ENCODE measurements at regions not wholly inside any gene's neighbourhood (a gene's known extent, or its start where the extent isn't known, plus 50 kb on each side); places are given as distances from the start of the nearest gene placed in this dataset.

GRCh38 chr4:157459785-157460184 lies 239.3 kb downstream of the GRIA2 start:
- H3K9me3 Mint-ChIP-seq: peaks cover 3% of the 10 kb centered on the region
- H3K36me3 Mint-ChIP-seq: no peaks in the 10 kb centered on the region
- TF ChIP-seq, protein P1, sequence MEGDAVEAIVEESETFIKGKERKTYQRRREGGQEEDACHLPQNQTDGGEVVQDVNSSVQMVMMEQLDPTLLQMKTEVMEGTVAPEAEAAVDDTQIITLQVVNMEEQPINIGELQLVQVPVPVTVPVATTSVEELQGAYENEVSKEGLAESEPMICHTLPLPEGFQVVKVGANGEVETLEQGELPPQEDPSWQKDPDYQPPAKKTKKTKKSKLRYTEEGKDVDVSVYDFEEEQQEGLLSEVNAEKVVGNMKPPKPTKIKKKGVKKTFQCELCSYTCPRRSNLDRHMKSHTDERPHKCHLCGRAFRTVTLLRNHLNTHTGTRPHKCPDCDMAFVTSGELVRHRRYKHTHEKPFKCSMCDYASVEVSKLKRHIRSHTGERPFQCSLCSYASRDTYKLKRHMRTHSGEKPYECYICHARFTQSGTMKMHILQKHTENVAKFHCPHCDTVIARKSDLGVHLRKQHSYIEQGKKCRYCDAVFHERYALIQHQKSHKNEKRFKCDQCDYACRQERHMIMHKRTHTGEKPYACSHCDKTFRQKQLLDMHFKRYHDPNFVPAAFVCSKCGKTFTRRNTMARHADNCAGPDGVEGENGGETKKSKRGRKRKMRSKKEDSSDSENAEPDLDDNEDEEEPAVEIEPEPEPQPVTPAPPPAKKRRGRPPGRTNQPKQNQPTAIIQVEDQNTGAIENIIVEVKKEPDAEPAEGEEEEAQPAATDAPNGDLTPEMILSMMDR (conservative IDR thresholded peaks at IDR 0.05): no peak
- H3K4me1 Mint-ChIP-seq (ENCODE audit: unreplicated experiment): peaks cover 7% of the 10 kb centered on the region
- no peak overlapping the region for H3K4me3 Mint-ChIP-seq
- no peak for DNase-seq (ENCODE audit: extremely low spot score, unreplicated experiment)
- no peaks in the 10 kb centered on the region for H3K27me3 Mint-ChIP-seq
- peak overlapping the region; percentile 23 for H3K27ac Mint-ChIP-seq

DNA sequence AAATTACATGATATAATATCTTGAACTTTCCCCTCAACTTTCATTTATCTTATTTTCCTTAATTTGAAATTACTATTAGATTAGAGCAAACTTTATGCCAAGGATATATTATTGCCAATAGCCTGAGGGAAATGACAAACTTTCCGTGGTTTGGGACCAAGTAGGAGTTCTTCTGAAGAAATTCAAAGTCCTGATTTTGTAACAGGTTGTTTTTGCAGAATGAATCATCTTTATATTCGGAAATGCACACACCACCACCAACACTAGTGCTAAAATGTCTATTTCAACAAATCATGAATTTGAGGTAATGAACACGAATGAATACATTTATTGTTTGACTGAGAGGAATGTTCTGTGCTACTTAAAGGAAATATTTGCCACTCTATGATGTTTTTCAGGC lies 226.7 kb downstream of the GRIA2 start:
- TF ChIP-seq, protein P1 (conservative IDR thresholded peaks at IDR 0.05): no peak
- Mint-ChIP-seq H3K9me3 (no peaks in the 10 kb centered on the region), H3K27me3 (no peaks in the 10 kb centered on the region), H3K4me1 (ENCODE audit: unreplicated experiment) (no peaks in the 10 kb centered on the region), H3K27ac (no peak overlapping the region), H3K4me3 (no peak overlapping the region), H3K36me3 (no peaks in the 10 kb centered on the region)
- DNase-seq (ENCODE audit: extremely low spot score, unreplicated experiment): no peak

DNA sequence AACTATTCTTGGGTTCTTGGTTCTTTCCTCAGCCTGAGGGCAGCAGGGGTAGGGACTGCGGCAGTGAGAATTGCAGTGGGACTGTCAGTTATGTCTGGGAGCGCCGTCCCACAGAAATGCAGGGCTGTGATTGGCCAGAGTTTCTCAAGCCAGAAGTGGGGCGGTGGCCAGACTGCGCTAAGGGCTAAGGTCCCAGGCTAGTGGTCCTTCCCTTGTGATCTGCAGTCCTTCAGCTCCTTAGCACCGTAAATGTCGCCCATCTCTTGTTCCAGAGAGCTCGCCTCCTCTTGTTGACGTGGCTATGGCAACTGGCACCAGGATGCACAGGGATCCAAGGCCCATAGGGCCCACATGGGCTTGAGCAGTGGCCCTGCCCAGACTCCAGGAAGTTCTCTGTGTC lies 223.5 kb downstream of the GRIA2 start:
- Mint-ChIP-seq H3K4me1 (ENCODE audit: unreplicated experiment) (no peaks in the 10 kb centered on the region), H3K4me3 (no peak overlapping the region), H3K36me3 (no peaks in the 10 kb centered on the region)

DNA sequence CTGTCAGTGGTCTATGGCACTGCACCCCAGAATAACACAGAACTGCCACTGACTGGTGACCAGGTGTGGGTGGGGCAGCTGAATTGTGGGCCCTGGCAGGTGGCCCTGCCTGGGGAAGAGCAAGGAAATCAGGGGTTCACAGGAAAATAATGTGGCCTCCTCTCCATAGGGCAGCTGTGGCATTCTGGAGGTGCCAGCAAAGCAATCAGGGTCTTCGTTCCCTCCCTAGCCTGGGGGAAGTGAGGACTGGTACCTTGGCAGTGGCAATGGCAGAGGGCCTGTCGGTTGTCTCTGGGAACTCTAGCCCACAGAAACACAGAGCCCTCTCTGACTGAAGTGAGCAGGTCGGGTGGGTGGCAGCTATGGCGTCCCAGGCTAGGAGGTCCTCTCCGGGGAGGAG lies 223.0 kb downstream of the GRIA2 start:
- H3K4me1 Mint-ChIP-seq (ENCODE audit: unreplicated experiment): no peaks in the 10 kb centered on the region
- DNase-seq (ENCODE audit: extremely low spot score, unreplicated experiment): no peak
- H3K27me3 Mint-ChIP-seq: no peaks in the 10 kb centered on the region
- H3K36me3 Mint-ChIP-seq: no peaks in the 10 kb centered on the region
- H3K27ac Mint-ChIP-seq: no peak overlapping the region
- TF ChIP-seq, protein P1 (conservative IDR thresholded peaks at IDR 0.05): no peak
- H3K4me3 Mint-ChIP-seq: no peak overlapping the region
- H3K9me3 Mint-ChIP-seq: no peaks in the 10 kb centered on the region

More for the DNA sequence above, 223.5 kb downstream of the GRIA2 start:
- Mint-ChIP-seq H3K9me3 (no peaks in the 10 kb centered on the region), H3K27ac (no peak overlapping the region), H3K27me3 (no peaks in the 10 kb centered on the region)
- TF ChIP-seq, protein P1 (conservative IDR thresholded peaks at IDR 0.05): no peak
- DNase-seq (ENCODE audit: extremely low spot score, unreplicated experiment): no peak

DNA sequence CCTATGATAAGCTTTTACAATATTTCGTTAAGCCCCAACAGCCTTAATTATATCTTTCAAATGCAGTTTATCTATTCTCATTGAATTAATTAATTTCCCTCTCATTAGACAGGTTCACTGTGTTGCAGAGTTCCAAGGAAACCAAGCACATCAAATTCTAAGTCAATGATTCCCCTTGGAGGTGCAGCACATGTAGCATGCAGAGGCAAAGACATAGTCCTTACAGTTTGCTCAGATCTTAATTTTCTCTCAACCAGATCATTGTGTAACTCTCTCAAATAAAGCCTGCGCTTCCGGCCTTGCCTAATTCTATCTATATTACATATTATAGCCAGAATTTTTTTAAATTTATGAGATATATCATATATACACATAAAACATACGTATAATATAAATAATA lies 205.4 kb downstream of the GRIA2 start:
- DNase-seq (ENCODE audit: extremely low spot score, unreplicated experiment): no peak
- no peaks in the 10 kb centered on the region for H3K4me1 Mint-ChIP-seq (ENCODE audit: unreplicated experiment)
- no peaks in the 10 kb centered on the region for H3K36me3 Mint-ChIP-seq
- no peak overlapping the region for H3K4me3 Mint-ChIP-seq
- TF ChIP-seq, protein P1 (conservative IDR thresholded peaks at IDR 0.05): no peak
- H3K27ac Mint-ChIP-seq: no peak overlapping the region
- no peaks in the 10 kb centered on the region for H3K27me3 Mint-ChIP-seq
- H3K9me3 Mint-ChIP-seq: peaks cover 6% of the 10 kb centered on the region

GRCh38 chr4:157423526-157424020 lies 203.0 kb downstream of the GRIA2 start:
- Mint-ChIP-seq H3K27ac (no peak overlapping the region), H3K4me1 (ENCODE audit: unreplicated experiment) (no peaks in the 10 kb centered on the region), H3K36me3 (no peaks in the 10 kb centered on the region), H3K4me3 (no peak overlapping the region), H3K27me3 (no peaks in the 10 kb centered on the region), H3K9me3 (peaks cover 6% of the 10 kb centered on the region)
- TF ChIP-seq, protein P1 (conservative IDR thresholded peaks at IDR 0.05): no peak
- DNase-seq (ENCODE audit: extremely low spot score, unreplicated experiment): no peak
